Neural progenitor cell (in vitro differentiated cells): ENCODE measurements at regions not wholly inside any gene's neighbourhood (a gene's known extent, or its start where the extent isn't known, plus 50 kb on each side); places are given as distances from the start of the nearest gene placed in this dataset.

ENCODE experiments used
- DNase-seq: peaks from one replicate; pipeline ENCODE4 v3.0.0-alpha.2; 2016; ENCODE audit warnings: low spot score
- H2AFZ ChIP-seq: fragments of 200-600 bp; sonication (generic); replicated peaks from 2 replicates; pipeline ENCODE4 v1.6.1; 2016; ENCODE audit warnings: antibody characterized with exemption
- H3F3A ChIP-seq: fragments of 200-600 bp; sonication (generic); 2 replicates; pipeline ENCODE4 v1.6.1; 2016; ENCODE audit warnings: antibody characterized with exemption, low read depth
- H3K27ac ChIP-seq: fragments of 200-600 bp; sonication (generic); 2 replicates; pipeline ENCODE4 v1.5.1; 2016; ENCODE audit warnings: mild to moderate bottlenecking
- H3K27me3 ChIP-seq: fragments of 200-600 bp; sonication (generic); 2 replicates; pipeline ENCODE4 v1.6.1; 2016; ENCODE audit warnings: mild to moderate bottlenecking, moderate library complexity
- H3K36me3 ChIP-seq: fragments of 200-600 bp; sonication (generic); 2 replicates; pipeline ENCODE4 v1.5.1; 2016
- H3K4me1 ChIP-seq: fragments of 200-600 bp; sonication (generic); 2 replicates; pipeline ENCODE4 v1.6.1; 2016; ENCODE audit warnings: mixed run types
- H3K4me2 ChIP-seq: fragments of 200-600 bp; sonication (generic); 2 replicates; pipeline ENCODE4 v1.6.1; 2016
- H3K4me3 ChIP-seq: fragments of 200-600 bp; sonication (generic); 2 replicates; pipeline ENCODE4 v1.5.1; 2016
- H3K79me2 ChIP-seq: fragments of 200-600 bp; sonication (generic); 2 replicates; pipeline ENCODE4 v1.6.1; 2016; ENCODE audit warnings: low read depth
- H3K9ac ChIP-seq: fragments of 200-600 bp; sonication (generic); 2 replicates; pipeline ENCODE4 v1.6.1; 2016
- H3K9me3 ChIP-seq: fragments of 200-600 bp; sonication (generic); 2 replicates; pipeline ENCODE4 v1.5.1; 2016; ENCODE audit warnings: low read depth
- H4K20me1 ChIP-seq: fragments of 200-600 bp; sonication (generic); 2 replicates; pipeline ENCODE4 v1.6.1; 2016; ENCODE audit warnings: low read depth
- H3K27ac Mint-ChIP-seq: 3 replicates; pipeline ENCODE4 v1.8.0; 2021; ENCODE audit warnings: mixed read lengths
- H3K27me3 Mint-ChIP-seq: 2 replicates; pipeline ENCODE4 v1.8.0; 2022; ENCODE audit warnings: low read depth, mild to moderate bottlenecking, inconsistent platforms, moderate library complexity, mixed read lengths; ENCODE audit not compliant: insufficient read depth
- H3K36me3 Mint-ChIP-seq: 3 replicates; pipeline ENCODE4 v1.8.0; 2021; ENCODE audit warnings: mixed read lengths
- H3K4me1 Mint-ChIP-seq: 3 replicates; pipeline ENCODE4 v1.8.0; 2021; ENCODE audit warnings: mixed read lengths
- H3K4me3 Mint-ChIP-seq: 3 replicates; pipeline ENCODE4 v1.8.0; 2021; ENCODE audit warnings: mild to moderate bottlenecking, moderate library complexity, mixed read lengths
- H3K9me3 Mint-ChIP-seq: 3 replicates; pipeline ENCODE4 v1.8.0; 2020; ENCODE audit warnings: mixed read lengths
- CTCF ChIP-seq: fragments of 200-600 bp; sonication (generic); IDR thresholded peaks from 2 replicates; pipeline ENCODE4 v1.5.1; 2017; ENCODE audit warnings: antibody characterized with exemption, mild to moderate bottlenecking
- EZH2 ChIP-seq: fragments of 200-600 bp; sonication (generic); IDR thresholded peaks from 2 replicates; pipeline ENCODE4 v1.6.1; 2017; ENCODE audit warnings: antibody characterized with exemption, mild to moderate bottlenecking, moderate library complexity
- EZH2phosphoT487 ChIP-seq: fragments of 200-600 bp; sonication (generic); IDR thresholded peaks from 2 replicates; pipeline ENCODE4 v1.6.1; 2017; ENCODE audit warnings: antibody characterized with exemption

- no peak for DNase-seq
- no peak overlapping the region for H3K9ac ChIP-seq
- Mint-ChIP-seq H3K27me3 (peaks cover 6% of the 10 kb centered on the region), H3K36me3 (no peaks in the 10 kb centered on the region), H3K4me1 (peaks cover 6% of the 10 kb centered on the region), H3K4me3 (no peak overlapping the region), H3K27ac (no peak overlapping the region), H3K9me3 (no peaks in the 10 kb centered on the region)
- no peak overlapping the region for H3K4me3 ChIP-seq
- H3K27me3 ChIP-seq = no peaks in the 10 kb centered on the region
- no peaks in the 10 kb centered on the region for H3F3A ChIP-seq
- TF ChIP-seq EZH2phosphoT487 = no peak
- no peak for TF ChIP-seq EZH2
- no peak for TF ChIP-seq CTCF
- H3K27ac ChIP-seq = no peak overlapping the region
- no peaks in the 10 kb centered on the region for H3K36me3 ChIP-seq
- H3K4me1 ChIP-seq = no peaks in the 10 kb centered on the region
- no peaks in the 10 kb centered on the region for H3K79me2 ChIP-seq
- no peak overlapping the region for H3K4me2 ChIP-seq
- no peaks in the 10 kb centered on the region for H4K20me1 ChIP-seq
- no peak overlapping the region for H2AFZ ChIP-seq
- no peaks in the 10 kb centered on the region for H3K9me3 ChIP-seq
Measured at GRCh38 chr1:200252531-200252930, 157.3 kb downstream of the ZNF281 start.

GRCh38 chr1:200250469-200250868, 159.4 kb downstream of the ZNF281 start:
- H2AFZ ChIP-seq = no peak overlapping the region
- H3K4me1 ChIP-seq = no peaks in the 10 kb centered on the region
- H3K27ac ChIP-seq = no peak overlapping the region
- DNase-seq = no peak
- no peaks in the 10 kb centered on the region for H3K36me3 Mint-ChIP-seq
- no peak overlapping the region for H3K4me3 ChIP-seq
- H4K20me1 ChIP-seq = no peaks in the 10 kb centered on the region
- H3K79me2 ChIP-seq = no peaks in the 10 kb centered on the region
- no peaks in the 10 kb centered on the region for H3K9me3 Mint-ChIP-seq
- H3K4me3 Mint-ChIP-seq = no peak overlapping the region
- H3K4me2 ChIP-seq = no peak overlapping the region
- no peaks in the 10 kb centered on the region for H3K9me3 ChIP-seq
- peaks cover 12% of the 10 kb centered on the region for H3K4me1 Mint-ChIP-seq
- H3K36me3 ChIP-seq = no peaks in the 10 kb centered on the region
- H3K27me3 Mint-ChIP-seq = peaks cover 6% of the 10 kb centered on the region
- H3F3A ChIP-seq = no peaks in the 10 kb centered on the region
- H3K27me3 ChIP-seq = no peaks in the 10 kb centered on the region
- H3K9ac ChIP-seq = no peak overlapping the region
- TF ChIP-seq EZH2phosphoT487 (no peak), EZH2 (no peak), CTCF (no peak)
- H3K27ac Mint-ChIP-seq = no peak overlapping the region

GRCh38 chr1:200248541-200248940, 161.3 kb downstream of the ZNF281 start:
- H3K27me3 ChIP-seq = no peaks in the 10 kb centered on the region
- Mint-ChIP-seq H3K4me3 (no peak overlapping the region), H3K27ac (no peak overlapping the region), H3K9me3 (no peaks in the 10 kb centered on the region), H3K27me3 (peaks cover 4% of the 10 kb centered on the region), H3K36me3 (no peaks in the 10 kb centered on the region), H3K4me1 (peaks cover 10% of the 10 kb centered on the region)
- no peak overlapping the region for H3K4me3 ChIP-seq
- peaks cover 2% of the 10 kb centered on the region for H3K4me1 ChIP-seq
- no peaks in the 10 kb centered on the region for H3K79me2 ChIP-seq
- no peak for DNase-seq
- no peak overlapping the region for H3K27ac ChIP-seq
- no peak overlapping the region for H3K4me2 ChIP-seq
- no peaks in the 10 kb centered on the region for H4K20me1 ChIP-seq
- H3K9me3 ChIP-seq = no peaks in the 10 kb centered on the region
- no peak overlapping the region for H2AFZ ChIP-seq
- no peaks in the 10 kb centered on the region for H3F3A ChIP-seq
- no peak overlapping the region for H3K9ac ChIP-seq
- TF ChIP-seq EZH2phosphoT487 (no peak), CTCF (no peak), EZH2 (no peak)
- H3K36me3 ChIP-seq = no peaks in the 10 kb centered on the region

GRCh38 chr1:200247518-200247917, 162.3 kb downstream of the ZNF281 start:
- Histone ChIP-seq H3F3A (peaks cover 5% of the 10 kb centered on the region), H3K4me3 (no peak overlapping the region), H3K79me2 (no peaks in the 10 kb centered on the region), H3K27ac (no peak overlapping the region), H3K9me3 (no peaks in the 10 kb centered on the region), H3K4me2 (no peak overlapping the region), H3K36me3 (no peaks in the 10 kb centered on the region), H2AFZ (no peak overlapping the region), H3K4me1 (peaks cover 12% of the 10 kb centered on the region), H3K9ac (no peak overlapping the region), H4K20me1 (no peaks in the 10 kb centered on the region), H3K27me3 (no peaks in the 10 kb centered on the region)
- Mint-ChIP-seq H3K27ac (peak overlapping the region; percentile 19), H3K36me3 (no peaks in the 10 kb centered on the region), H3K4me1 (peaks cover 20% of the 10 kb centered on the region), H3K9me3 (no peaks in the 10 kb centered on the region), H3K4me3 (no peak overlapping the region), H3K27me3 (peaks cover 3% of the 10 kb centered on the region)
- no peak for DNase-seq
- TF ChIP-seq CTCF (no peak), EZH2 (no peak)
